ENCODE measurements at regions not wholly inside any gene's neighbourhood (a gene's known extent, or its start where the extent isn't known, plus 50 kb on each side); places are given as distances from the start of the nearest gene placed in this dataset.

DNA sequence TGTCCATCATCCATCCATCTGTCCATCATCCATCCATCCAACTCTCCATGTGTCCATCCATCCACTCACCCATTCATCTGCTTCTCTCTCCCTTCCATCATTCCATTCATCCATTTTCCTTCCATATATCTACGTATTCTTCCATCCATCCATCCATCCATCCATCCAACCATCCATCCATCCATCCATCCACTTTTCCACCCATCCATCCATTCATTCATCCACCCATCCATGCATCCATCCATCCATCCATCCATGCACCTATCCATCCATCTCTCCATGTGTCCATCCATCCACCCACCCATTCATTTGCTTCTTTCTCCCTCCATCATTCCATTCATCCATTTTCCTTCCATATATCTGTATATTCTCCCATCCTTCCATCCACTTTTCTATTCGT is 214.0 kb upstream of the RTL1 start:
- TF ChIP-seq, protein P1, sequence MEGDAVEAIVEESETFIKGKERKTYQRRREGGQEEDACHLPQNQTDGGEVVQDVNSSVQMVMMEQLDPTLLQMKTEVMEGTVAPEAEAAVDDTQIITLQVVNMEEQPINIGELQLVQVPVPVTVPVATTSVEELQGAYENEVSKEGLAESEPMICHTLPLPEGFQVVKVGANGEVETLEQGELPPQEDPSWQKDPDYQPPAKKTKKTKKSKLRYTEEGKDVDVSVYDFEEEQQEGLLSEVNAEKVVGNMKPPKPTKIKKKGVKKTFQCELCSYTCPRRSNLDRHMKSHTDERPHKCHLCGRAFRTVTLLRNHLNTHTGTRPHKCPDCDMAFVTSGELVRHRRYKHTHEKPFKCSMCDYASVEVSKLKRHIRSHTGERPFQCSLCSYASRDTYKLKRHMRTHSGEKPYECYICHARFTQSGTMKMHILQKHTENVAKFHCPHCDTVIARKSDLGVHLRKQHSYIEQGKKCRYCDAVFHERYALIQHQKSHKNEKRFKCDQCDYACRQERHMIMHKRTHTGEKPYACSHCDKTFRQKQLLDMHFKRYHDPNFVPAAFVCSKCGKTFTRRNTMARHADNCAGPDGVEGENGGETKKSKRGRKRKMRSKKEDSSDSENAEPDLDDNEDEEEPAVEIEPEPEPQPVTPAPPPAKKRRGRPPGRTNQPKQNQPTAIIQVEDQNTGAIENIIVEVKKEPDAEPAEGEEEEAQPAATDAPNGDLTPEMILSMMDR (IDR thresholded peaks at IDR 0.05; ENCODE audit: low read length), result no peak
- no peak for TF ChIP-seq EZH2 (optimal IDR thresholded peaks at IDR 0.05; ENCODE audit: low read depth, low read length)

Data from MM.1S (cell line).